NCI-H345 treated with DMSO at 0.1 percent for 48 hours (cell line): ENCODE measurements at regions not wholly inside any gene's neighbourhood (a gene's known extent, or its start where the extent isn't known, plus 50 kb on each side); places are given as distances from the start of the nearest gene placed in this dataset.
"Not testable (repeated sequence)": the region's sequence is repeated elsewhere in the genome, so short reads cannot be mapped to it uniquely, and the experiment has no call there.

Source experiments
- DNase-seq: peaks from one replicate; lab custom pipeline; 2025; ENCODE audit not compliant: unreplicated experiment; lab: John Stamatoyannopoulos, UW

DNA sequence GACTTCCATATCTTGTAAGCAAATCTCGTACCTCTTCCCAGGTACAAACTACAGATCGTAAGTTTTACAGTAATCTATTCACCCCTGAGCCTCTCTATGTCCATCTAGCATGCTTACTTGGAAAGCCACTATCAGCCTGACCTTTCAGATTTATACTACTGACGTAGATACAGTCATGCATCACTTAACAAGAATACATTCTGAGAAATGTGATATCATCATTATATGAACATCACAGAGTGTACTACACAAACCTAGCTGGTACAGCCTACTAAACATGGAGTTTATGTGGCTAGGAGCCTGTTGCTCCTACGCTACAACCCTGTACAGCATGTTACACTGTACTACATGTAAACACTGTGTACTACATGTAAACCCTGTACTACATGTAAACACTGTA is 293.2 kb upstream of the ZNF804A start:
- DNase-seq = no peak

GRCh38 chr2:184308706-184309105 is 289.6 kb upstream of the ZNF804A start:
- DNase-seq = no peak

GRCh38 chr2:184312970-184313369 is 285.4 kb upstream of the ZNF804A start:
- no peak for DNase-seq

DNA sequence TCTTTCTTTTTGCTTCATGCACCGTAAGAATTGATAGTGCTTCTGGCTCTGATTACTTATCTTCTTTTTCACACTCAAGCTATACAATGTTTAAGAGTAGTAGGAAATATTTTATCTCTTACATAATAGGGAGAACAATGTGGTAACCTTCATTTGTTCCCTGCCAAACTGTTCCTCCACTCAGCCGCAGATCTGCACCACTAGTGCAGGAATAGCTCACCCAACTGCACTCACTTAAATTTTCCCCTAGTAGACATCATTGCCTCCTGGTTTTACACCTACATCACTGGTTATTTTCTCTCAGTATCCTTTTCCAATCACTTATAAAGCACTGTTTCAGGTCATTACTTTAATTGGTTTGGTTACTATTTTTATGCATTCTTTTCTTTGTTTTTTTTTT is 283.5 kb upstream of the ZNF804A start:
- DNase-seq = no peak

- DNase-seq = no peak
These were observed 281.4 kb upstream of the ZNF804A start for GRCh38 chr2:184316921-184317320.

DNA sequence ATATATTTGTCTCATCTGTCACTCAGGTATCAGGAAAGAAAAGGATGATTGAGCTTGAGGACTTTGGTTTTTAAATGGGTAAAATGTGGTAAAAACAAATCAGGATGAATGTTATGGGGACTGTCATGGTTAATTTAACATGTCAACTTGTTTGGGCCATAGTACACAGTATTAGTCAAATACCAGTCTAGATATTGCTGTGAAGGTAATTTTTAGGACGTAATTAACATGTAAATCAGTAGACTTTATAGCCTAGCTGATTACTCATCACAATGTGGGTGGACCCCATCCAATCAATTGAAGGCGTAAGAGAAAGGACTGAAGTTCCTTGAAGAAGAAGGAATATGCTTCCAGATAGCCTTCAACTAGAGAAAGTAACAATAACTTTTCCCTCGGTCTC is 275.7 kb upstream of the ZNF804A start:
- DNase-seq = no peak

DNA sequence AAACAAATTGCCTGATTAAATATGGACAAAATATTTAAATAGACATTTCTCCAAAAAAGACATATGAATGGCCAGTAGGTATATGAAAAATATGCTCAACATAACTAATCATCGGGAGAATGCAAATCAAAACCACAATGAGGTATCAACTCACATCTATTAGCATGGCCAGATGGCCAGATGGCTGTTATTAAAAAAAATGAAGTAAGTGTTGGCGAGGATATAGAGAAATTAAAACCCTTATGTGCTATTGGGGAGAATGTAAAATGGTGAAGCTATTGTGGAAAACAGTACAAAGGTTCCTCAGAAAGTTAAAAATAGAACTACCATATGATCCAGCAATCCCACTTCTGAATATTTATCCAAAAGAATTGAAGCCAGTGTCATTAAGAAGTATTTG is 272.3 kb upstream of the ZNF804A start:
- DNase-seq = no peak

DNA sequence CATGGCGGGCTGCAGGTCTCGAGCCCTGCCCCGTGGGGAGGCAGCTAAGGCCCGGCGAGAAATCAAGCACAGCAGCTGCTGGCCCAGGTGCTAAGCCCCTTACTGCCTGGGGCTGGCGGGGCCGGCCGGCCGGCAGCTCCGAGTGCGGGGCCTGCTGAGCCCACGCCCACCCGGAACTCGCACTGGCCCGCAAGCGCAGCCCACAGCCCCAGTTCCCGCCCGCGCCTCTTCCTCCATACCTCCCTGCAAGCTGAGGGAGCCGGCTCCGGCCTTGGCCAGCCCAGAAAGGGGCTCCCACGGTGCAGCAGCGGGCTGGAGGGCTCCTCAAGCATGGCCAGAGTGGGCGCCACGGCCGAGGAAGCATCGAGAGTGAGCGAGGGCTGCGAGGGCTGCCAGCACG is 270.5 kb upstream of the ZNF804A start:
- DNase-seq = not testable (repeated sequence)

- DNase-seq = not testable (repeated sequence)
These were observed 267.8 kb upstream of the ZNF804A start for GRCh38 chr2:184330561-184330960.

DNA sequence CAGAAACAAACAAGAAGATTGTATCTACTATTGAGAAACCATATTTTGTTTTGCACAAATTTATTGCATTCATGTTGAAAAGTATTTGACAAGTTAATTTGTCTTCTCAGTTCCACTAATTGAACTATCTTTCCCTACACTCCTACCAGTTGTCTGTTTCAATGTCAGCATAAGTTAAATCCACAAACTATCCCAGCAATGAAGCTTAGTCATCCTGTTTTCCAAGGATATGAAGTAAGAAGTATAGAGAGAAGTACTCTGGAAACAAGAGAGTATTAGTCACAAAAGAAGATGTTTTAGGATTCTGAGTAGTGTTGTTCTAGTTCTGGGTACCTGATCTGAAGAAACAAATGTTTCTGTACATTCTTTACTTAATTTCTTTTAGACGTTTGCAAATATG is 261.6 kb upstream of the ZNF804A start:
- DNase-seq = no peak

- no peak for DNase-seq
These were observed 259.6 kb upstream of the ZNF804A start for GRCh38 chr2:184338771-184339170.

DNA sequence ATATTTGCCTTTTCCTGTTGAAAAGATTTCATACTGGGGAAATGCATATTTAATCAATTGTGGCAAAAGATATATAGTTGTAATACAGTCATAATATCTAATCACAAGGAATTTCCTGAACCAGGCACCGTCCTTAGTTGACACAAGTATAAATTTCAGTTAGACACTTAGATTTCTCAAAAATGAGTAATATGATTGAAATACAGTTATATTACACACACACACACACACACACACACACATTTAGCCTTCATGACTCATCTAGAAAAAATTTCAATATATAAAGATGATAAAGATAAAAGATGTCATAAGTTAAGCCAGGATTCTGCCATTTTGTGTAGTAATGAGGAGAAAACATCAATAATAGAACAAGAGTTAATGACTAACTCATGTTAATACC is 258.4 kb upstream of the ZNF804A start:
- no peak for DNase-seq

- DNase-seq = no peak
These were observed 251.9 kb upstream of the ZNF804A start for GRCh38 chr2:184346338-184346862.

- no peak for DNase-seq
These were observed 247.2 kb upstream of the ZNF804A start for GRCh38 chr2:184351126-184351525.

- no peak for DNase-seq
These were observed 241.3 kb upstream of the ZNF804A start for GRCh38 chr2:184357033-184357432.

DNA sequence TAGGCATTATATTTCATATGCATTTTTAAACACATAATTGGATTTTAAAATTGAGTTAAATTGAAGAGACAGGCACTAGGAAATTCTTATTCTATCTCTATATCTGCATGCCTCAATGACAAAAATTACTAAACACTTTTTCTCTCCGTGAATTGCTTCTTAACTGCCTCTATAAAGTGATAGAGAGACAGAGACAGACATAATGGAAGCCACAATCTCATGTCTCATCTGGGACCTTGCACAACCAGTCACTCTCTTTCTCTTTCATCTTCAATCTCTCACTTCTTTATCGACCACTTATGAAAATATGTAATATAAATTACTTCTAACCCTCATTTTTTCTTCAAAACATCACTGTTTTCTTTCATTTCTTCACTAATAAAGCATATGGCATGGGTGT is 238.9 kb upstream of the ZNF804A start:
- no peak for DNase-seq

GRCh38 chr2:184363213-184363612 is 235.1 kb upstream of the ZNF804A start:
- no peak for DNase-seq

- DNase-seq = no peak
These were observed 231.1 kb upstream of the ZNF804A start for GRCh38 chr2:184367211-184367610.

- no peak for DNase-seq
These were observed 229.0 kb upstream of the ZNF804A start for GRCh38 chr2:184369307-184369706.

DNA sequence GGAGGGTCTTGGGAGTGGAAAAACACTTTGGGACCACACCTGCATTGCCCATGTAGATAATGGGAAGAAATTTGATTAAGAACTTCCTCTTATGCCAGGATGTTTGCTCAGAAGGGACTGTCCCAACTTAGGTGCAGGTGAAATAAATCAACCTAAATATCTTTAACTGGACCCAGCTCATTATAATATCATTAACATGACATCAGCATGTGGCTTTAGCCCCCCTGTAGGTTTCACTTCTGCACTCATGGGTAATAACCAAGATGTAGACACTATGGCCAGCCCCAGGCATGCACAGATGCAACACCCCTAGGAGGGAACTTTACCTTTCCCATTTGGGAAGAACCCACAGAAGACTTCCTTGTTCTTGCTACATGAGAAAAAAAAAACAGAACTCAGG is 227.4 kb upstream of the ZNF804A start:
- DNase-seq = no peak

GRCh38 chr2:184371641-184372040 is 226.7 kb upstream of the ZNF804A start:
- DNase-seq = no peak

GRCh38 chr2:184372484-184372883 is 225.8 kb upstream of the ZNF804A start:
- DNase-seq = no peak

DNA sequence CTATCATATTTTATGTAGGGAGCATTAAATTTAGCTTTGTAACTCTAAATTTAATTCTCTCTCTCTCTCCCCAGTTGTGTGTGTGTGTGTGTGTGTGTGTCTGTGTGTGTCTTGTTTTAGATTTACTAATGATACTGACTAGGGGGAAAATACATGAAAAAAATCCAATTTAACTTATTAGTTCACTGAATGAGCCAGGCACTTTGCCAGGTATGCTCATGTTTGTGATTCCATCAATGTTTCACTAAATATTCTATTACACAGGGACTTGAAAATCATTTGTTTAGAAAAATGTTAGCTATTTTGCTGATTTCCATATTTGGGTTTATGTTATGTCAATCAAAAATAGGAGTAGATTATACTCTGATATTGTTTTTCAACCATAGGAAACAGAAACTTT is 203.7 kb upstream of the ZNF804A start:
- DNase-seq = no peak

DNA sequence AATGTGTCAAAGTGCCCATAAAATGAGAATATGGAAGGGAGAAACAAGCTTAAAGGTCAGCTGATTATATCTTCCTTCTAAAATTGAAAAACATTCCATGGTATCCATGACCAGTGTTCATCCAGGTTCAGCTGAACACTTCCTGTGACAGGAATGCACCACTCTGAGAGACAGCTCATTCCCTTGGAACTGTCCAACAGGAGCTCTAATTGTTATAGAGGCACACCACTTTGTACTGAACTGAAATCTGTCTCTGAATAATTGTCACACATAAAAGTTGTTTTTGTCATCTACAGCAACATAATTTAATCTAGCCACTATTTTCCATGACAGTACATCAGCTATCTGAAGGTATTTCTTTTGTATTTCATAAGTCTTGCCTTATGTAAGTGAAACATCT is 195.9 kb upstream of the ZNF804A start:
- no peak for DNase-seq
